ENCODE measurements at regions not wholly inside any gene's neighbourhood (a gene's known extent, or its start where the extent isn't known, plus 50 kb on each side); places are given as distances from the start of the nearest gene placed in this dataset.

- TF ChIP-seq YY1 (IDR thresholded peaks at IDR 0.05; ENCODE audit: low read depth): no peak
- no peak for TF ChIP-seq FOXJ3 (CRISPR knock-in tag; IDR thresholded peaks at IDR 0.05)
- TF ChIP-seq CTCF (IDR thresholded peaks at IDR 0.05): no peak
- no peak for TF ChIP-seq MAX (IDR thresholded peaks at IDR 0.05; ENCODE audit: low read depth)
- TF ChIP-seq MXI1 (IDR thresholded peaks at IDR 0.05; ENCODE audit: low read depth, low read length): no peak
- no peak for TF ChIP-seq FOSL2 (IDR thresholded peaks at IDR 0.05; ENCODE audit: borderline replicate concordance, low read depth)
- no peak for TF ChIP-seq TAF1 (IDR thresholded peaks at IDR 0.05; ENCODE audit: borderline replicate concordance, low read depth, low read length)
- no peak for TF ChIP-seq RFX5 (IDR thresholded peaks at IDR 0.05; ENCODE audit: low read length)
- TF ChIP-seq POLR2AphosphoS5 (IDR thresholded peaks at IDR 0.05; ENCODE audit: low read depth, low read length): no peak
- no peak for TF ChIP-seq CHD2 (IDR thresholded peaks at IDR 0.05; ENCODE audit: low read length, partially characterized antibody)
- no peak for TF ChIP-seq RCOR1 (IDR thresholded peaks at IDR 0.05; ENCODE audit: low read length)
Measured at GRCh38 chr11:27210531-27210930, 152.5 kb downstream of the CCDC34 start.

Measured in SK-N-SH (cell line).